ENCODE measurements at regions not wholly inside any gene's neighbourhood (a gene's known extent, or its start where the extent isn't known, plus 50 kb on each side); places are given as distances from the start of the nearest gene placed in this dataset.

DNA sequence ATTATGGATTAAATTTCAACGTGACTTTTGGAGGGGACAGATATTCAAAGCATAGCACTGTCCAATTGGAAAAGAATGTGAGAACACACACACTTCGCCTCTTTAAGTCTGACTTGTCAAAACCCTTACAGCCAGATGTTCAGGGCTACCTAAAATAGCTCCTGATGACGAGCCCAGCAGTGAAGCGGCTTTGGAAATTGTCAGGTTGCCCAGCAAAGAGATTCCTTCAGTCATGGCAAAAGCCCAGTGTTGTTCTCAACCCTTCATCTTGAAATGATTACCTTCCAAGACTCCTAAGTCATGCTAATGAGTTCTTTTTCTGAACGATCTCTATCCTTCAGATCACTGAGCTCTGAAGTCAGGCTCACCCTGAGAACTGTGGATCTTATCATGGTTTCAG lies 436.6 kb downstream of the LRATD1 start (continued):
- TF ChIP-seq, protein P1, sequence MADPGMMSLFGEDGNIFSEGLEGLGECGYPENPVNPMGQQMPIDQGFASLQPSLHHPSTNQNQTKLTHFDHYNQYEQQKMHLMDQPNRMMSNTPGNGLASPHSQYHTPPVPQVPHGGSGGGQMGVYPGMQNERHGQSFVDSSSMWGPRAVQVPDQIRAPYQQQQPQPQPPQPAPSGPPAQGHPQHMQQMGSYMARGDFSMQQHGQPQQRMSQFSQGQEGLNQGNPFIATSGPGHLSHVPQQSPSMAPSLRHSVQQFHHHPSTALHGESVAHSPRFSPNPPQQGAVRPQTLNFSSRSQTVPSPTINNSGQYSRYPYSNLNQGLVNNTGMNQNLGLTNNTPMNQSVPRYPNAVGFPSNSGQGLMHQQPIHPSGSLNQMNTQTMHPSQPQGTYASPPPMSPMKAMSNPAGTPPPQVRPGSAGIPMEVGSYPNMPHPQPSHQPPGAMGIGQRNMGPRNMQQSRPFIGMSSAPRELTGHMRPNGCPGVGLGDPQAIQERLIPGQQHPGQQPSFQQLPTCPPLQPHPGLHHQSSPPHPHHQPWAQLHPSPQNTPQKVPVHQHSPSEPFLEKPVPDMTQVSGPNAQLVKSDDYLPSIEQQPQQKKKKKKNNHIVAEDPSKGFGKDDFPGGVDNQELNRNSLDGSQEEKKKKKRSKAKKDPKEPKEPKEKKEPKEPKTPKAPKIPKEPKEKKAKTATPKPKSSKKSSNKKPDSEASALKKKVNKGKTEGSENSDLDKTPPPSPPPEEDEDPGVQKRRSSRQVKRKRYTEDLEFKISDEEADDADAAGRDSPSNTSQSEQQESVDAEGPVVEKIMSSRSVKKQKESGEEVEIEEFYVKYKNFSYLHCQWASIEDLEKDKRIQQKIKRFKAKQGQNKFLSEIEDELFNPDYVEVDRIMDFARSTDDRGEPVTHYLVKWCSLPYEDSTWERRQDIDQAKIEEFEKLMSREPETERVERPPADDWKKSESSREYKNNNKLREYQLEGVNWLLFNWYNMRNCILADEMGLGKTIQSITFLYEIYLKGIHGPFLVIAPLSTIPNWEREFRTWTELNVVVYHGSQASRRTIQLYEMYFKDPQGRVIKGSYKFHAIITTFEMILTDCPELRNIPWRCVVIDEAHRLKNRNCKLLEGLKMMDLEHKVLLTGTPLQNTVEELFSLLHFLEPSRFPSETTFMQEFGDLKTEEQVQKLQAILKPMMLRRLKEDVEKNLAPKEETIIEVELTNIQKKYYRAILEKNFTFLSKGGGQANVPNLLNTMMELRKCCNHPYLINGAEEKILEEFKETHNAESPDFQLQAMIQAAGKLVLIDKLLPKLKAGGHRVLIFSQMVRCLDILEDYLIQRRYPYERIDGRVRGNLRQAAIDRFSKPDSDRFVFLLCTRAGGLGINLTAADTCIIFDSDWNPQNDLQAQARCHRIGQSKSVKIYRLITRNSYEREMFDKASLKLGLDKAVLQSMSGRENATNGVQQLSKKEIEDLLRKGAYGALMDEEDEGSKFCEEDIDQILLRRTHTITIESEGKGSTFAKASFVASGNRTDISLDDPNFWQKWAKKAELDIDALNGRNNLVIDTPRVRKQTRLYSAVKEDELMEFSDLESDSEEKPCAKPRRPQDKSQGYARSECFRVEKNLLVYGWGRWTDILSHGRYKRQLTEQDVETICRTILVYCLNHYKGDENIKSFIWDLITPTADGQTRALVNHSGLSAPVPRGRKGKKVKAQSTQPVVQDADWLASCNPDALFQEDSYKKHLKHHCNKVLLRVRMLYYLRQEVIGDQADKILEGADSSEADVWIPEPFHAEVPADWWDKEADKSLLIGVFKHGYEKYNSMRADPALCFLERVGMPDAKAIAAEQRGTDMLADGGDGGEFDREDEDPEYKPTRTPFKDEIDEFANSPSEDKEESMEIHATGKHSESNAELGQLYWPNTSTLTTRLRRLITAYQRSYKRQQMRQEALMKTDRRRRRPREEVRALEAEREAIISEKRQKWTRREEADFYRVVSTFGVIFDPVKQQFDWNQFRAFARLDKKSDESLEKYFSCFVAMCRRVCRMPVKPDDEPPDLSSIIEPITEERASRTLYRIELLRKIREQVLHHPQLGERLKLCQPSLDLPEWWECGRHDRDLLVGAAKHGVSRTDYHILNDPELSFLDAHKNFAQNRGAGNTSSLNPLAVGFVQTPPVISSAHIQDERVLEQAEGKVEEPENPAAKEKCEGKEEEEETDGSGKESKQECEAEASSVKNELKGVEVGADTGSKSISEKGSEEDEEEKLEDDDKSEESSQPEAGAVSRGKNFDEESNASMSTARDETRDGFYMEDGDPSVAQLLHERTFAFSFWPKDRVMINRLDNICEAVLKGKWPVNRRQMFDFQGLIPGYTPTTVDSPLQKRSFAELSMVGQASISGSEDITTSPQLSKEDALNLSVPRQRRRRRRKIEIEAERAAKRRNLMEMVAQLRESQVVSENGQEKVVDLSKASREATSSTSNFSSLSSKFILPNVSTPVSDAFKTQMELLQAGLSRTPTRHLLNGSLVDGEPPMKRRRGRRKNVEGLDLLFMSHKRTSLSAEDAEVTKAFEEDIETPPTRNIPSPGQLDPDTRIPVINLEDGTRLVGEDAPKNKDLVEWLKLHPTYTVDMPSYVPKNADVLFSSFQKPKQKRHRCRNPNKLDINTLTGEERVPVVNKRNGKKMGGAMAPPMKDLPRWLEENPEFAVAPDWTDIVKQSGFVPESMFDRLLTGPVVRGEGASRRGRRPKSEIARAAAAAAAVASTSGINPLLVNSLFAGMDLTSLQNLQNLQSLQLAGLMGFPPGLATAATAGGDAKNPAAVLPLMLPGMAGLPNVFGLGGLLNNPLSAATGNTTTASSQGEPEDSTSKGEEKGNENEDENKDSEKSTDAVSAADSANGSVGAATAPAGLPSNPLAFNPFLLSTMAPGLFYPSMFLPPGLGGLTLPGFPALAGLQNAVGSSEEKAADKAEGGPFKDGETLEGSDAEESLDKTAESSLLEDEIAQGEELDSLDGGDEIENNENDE (IDR thresholded peaks at IDR 0.05; ENCODE audit: insufficient replicate concordance, low read length) = no peak
- TF ChIP-seq MAFK (IDR thresholded peaks at IDR 0.05; ENCODE audit: low read depth, low read length) (no peak), RXRA (IDR thresholded peaks at IDR 0.05; ENCODE audit: insufficient read depth, low read depth, low read length) (no peak), YY1 (IDR thresholded peaks at IDR 0.05; ENCODE audit: low read depth, low read length) (no peak), CHD1 (IDR thresholded peaks at IDR 0.05; ENCODE audit: low read depth, low read length) (no peak), GABPA (IDR thresholded peaks at IDR 0.05; ENCODE audit: borderline replicate concordance, insufficient read depth, low read length) (no peak), NANOG (IDR thresholded peaks at IDR 0.05; ENCODE audit: insufficient read depth, low read depth, low read length, poor library complexity, severe bottlenecking) (no peak), RFX5 (IDR thresholded peaks at IDR 0.05; ENCODE audit: borderline replicate concordance, low read depth, low read length) (no peak), CHD2 (IDR thresholded peaks at IDR 0.05; ENCODE audit: low read length) (no peak), CBX5 (IDR thresholded peaks at IDR 0.05; ENCODE audit: low read depth, low read length) (no peak), BCL11A (IDR thresholded peaks at IDR 0.05; ENCODE audit: low read depth in 2 of 2, low read length in 2 of 2) (no peak), HDAC6 (IDR thresholded peaks at IDR 0.05; ENCODE audit: low read depth, low read length) (no peak)
- TF ChIP-seq, protein P2, sequence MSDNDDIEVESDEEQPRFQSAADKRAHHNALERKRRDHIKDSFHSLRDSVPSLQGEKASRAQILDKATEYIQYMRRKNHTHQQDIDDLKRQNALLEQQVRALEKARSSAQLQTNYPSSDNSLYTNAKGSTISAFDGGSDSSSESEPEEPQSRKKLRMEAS (IDR thresholded peaks at IDR 0.05) = no peak
